ENCODE measurements at regions not wholly inside any gene's neighbourhood (a gene's known extent, or its start where the extent isn't known, plus 50 kb on each side); places are given as distances from the start of the nearest gene placed in this dataset.

GRCh38 chr5:101995585-101995984 lies 300.5 kb downstream of the SLCO4C1 start:
- ChIA-PET POLR2A (no interaction called here), CTCF (no interaction called here)
- Histone ChIP-seq H3K4me2 (ENCODE audit: insufficient read depth, low read length) (no peak overlapping the region), H3K27me3 (ENCODE audit: control insufficient read depth in 2 of 2, insufficient read depth in 2 of 2, low read length in 2 of 2) (no peaks in the 10 kb centered on the region), H4K20me1 (replicated peaks; ENCODE audit: control insufficient read depth, extremely low read depth, insufficient read depth, low read length) (no peaks in the 10 kb centered on the region), H3K36me3 (ENCODE audit: control insufficient read depth in 2 of 2, extremely low read depth in 1 of 2, insufficient read depth in 2 of 2, low read length in 2 of 2) (no peaks in the 10 kb centered on the region), H3K9me1 (replicated peaks; ENCODE audit: control insufficient read depth, extremely low read depth, insufficient read depth, low read length) (no peaks in the 10 kb centered on the region), H3K4me1 (ENCODE audit: control insufficient read depth, extremely low read depth, insufficient read depth, low read length) (no peaks in the 10 kb centered on the region), H3K4me3 (replicated peaks in 1 of 3; ENCODE audit: insufficient read depth in 1 of 3, low read depth in 1 of 3, low read length in 3 of 3) (no peak overlapping the region), H3K27ac (ENCODE audit: insufficient read depth, low read depth, low read length) (no peak overlapping the region), H2AFZ (ENCODE audit: low read depth, low read length) (no peak overlapping the region), H3K79me2 (ENCODE audit: control insufficient read depth, insufficient read depth, low read length) (no peaks in the 10 kb centered on the region), H3K9me3 (replicated peaks; ENCODE audit: control insufficient read depth, insufficient read depth, low read length) (no peaks in the 10 kb centered on the region), H3K9ac (replicated peaks; ENCODE audit: extremely low read depth, insufficient read depth, low read length) (no peak overlapping the region)
- dilution Hi-C loops (cut with MboI; ENCODE audit: extremely low pct_ligation_motif_present, low sequenced_read_pairs) (no loop called here), intact Hi-C loops (cut with micrococcal nuclease) (no loop called here)
- DNase-seq (ENCODE audit: low read depth, low spot score) (no peak), FAIRE-seq (no peak)
- BruUV-seq (replicated peaks) = no TSS peak
- TF ChIP-seq MYC (IDR thresholded peaks at IDR 0.05; ENCODE audit: low read depth, low read length) = no peak
- no peak for TF ChIP-seq EZH2 (IDR thresholded peaks at IDR 0.05; ENCODE audit: borderline replicate concordance, low read depth, low read length, severe bottlenecking)
- no peak for TF ChIP-seq CTCF (IDR thresholded peaks at IDR 0.05; ENCODE audit: extremely low read depth in 1 of 2, insufficient read depth in 1 of 2, low read depth in 1 of 2, low read length in 2 of 2)
- no peak for TF ChIP-seq GATA2 (IDR thresholded peaks at IDR 0.05; ENCODE audit: insufficient read depth, insufficient read length, low read depth, low read length)
- no peak for TF ChIP-seq POLR2A (IDR thresholded peaks at IDR 0.05; ENCODE audit: low read depth, low read length)
- no peak for TF ChIP-seq FOS (IDR thresholded peaks at IDR 0.05; ENCODE audit: borderline replicate concordance, insufficient read depth, low read length)
- no peak for TF ChIP-seq MAX (IDR thresholded peaks at IDR 0.05; ENCODE audit: insufficient read depth, insufficient read length)
- TF ChIP-seq JUN (IDR thresholded peaks at IDR 0.05; ENCODE audit: borderline replicate concordance, insufficient read depth, insufficient read length, low read depth) = no peak
- no peak for TF ChIP-seq POLR2AphosphoS5 (IDR thresholded peaks at IDR 0.05; ENCODE audit: insufficient read depth, low read depth, low read length)
